A673 (cell line): ENCODE measurements at regions not wholly inside any gene's neighbourhood (a gene's known extent, or its start where the extent isn't known, plus 50 kb on each side); places are given as distances from the start of the nearest gene placed in this dataset.

Experiments
- BruUV-seq: library from RNA; stranded (reverse); fragments of 400-500 nt; replicated peaks from 2 replicates; lab custom pipeline; 2021; lab: Mats Ljungman, UMichigan
- CTCF ChIA-PET: fragments of 300-600 bp; sonication (Branson Sonifier 250); formaldehyde crosslinking; loops from one replicate; lab custom pipeline; 2022; ENCODE audit warnings: antibody characterized with exemption; lab: Charles Lee
- POLR2A ChIA-PET: fragments of 300-600 bp; sonication (Branson Sonifier 250); formaldehyde crosslinking; loops from one replicate; lab custom pipeline; 2022; ENCODE audit warnings: antibody characterized with exemption; ENCODE audit not compliant: low non-redundant PET; lab: Charles Lee
- DNase-seq: peaks from one replicate; pipeline ENCODE4 v3.0.0-alpha.2; 2015; ENCODE audit warnings: low spot score
- H3K27ac ChIP-seq: fragments of 200-600 bp; sonication (generic); 2 replicates; pipeline ENCODE4 v1.5.1; 2016; ENCODE audit warnings: mixed run types, low read depth, mild to moderate bottlenecking, mixed read lengths, antibody characterized with exemption, low read length; ENCODE audit not compliant: poor library complexity, severe bottlenecking
- H3K27me3 ChIP-seq: fragments of 200-600 bp; sonication (generic); replicated peaks from 2 replicates; pipeline ENCODE4 v1.6.1; 2017; ENCODE audit warnings: mixed run types, low read depth, mild to moderate bottlenecking, mixed read lengths, antibody characterized with exemption, low read length; ENCODE audit not compliant: insufficient read depth, poor library complexity
- H3K36me3 ChIP-seq: fragments of 200-600 bp; sonication (generic); 2 replicates; pipeline ENCODE4 v1.6.1; 2016; ENCODE audit warnings: mixed run types, mild to moderate bottlenecking, mixed read lengths, antibody characterized with exemption, low read length; ENCODE audit not compliant: insufficient read depth, poor library complexity, severe bottlenecking
- H3K4me1 ChIP-seq: fragments of 200-600 bp; sonication (generic); 2 replicates; pipeline ENCODE4 v1.6.1; 2017; ENCODE audit warnings: mixed run types, mild to moderate bottlenecking, mixed read lengths, antibody characterized with exemption, low read length; ENCODE audit not compliant: insufficient read depth, poor library complexity, severe bottlenecking
- H3K4me3 ChIP-seq: fragments of 200-600 bp; sonication (generic); 2 replicates; pipeline ENCODE4 v1.5.1; 2016; ENCODE audit warnings: low read depth, mixed run types, mild to moderate bottlenecking, mixed read lengths, low read length; ENCODE audit not compliant: poor library complexity, severe bottlenecking
- H3K9me3 ChIP-seq: fragments of 200-600 bp; sonication (generic); 2 replicates; pipeline ENCODE4 v1.6.1; 2016; ENCODE audit warnings: mixed run types, low read depth, mild to moderate bottlenecking, mixed read lengths, antibody characterized with exemption, low read length; ENCODE audit not compliant: poor library complexity, severe bottlenecking
- CTCF ChIP-seq: fragments of 300-800, 200-600 bp; sonication (generic); conservative IDR thresholded peaks from 2 replicates; pipeline ENCODE4 v1.5.1; 2017; ENCODE audit warnings: low read depth, mild to moderate bottlenecking, antibody characterized with exemption, low read length, moderate library complexity, mixed read lengths
- EZH2 ChIP-seq: fragments of 200-600 bp; sonication (generic); IDR thresholded peaks from 2 replicates; pipeline ENCODE4 v1.6.1; 2017; ENCODE audit warnings: borderline replicate concordance, low read depth, mild to moderate bottlenecking, mixed read lengths, antibody characterized with exemption, low read length; ENCODE audit not compliant: poor library complexity, severe bottlenecking
- intact Hi-C: fragments of 100-400 bp; cut with micrococcal nuclease; formaldehyde crosslinking; loops from one replicate; pipeline ENCODE4 v1.10.0; 2022; ENCODE audit not compliant: unreplicated experiment

GRCh38 chr3:65017359-65017758 is 329.6 kb upstream of the ADAMTS9 start:
- no peaks in the 10 kb centered on the region for H3K36me3 ChIP-seq
- no peaks in the 10 kb centered on the region for H3K4me1 ChIP-seq
- H3K4me3 ChIP-seq = no peak overlapping the region
- no peak for DNase-seq
- intact Hi-C loops = no loop called here
- H3K27me3 ChIP-seq = no peaks in the 10 kb centered on the region
- ChIA-PET CTCF (no interaction called here), POLR2A (no interaction called here)
- no peak overlapping the region for H3K27ac ChIP-seq
- no peak for TF ChIP-seq EZH2
- TF ChIP-seq CTCF = no peak
- H3K9me3 ChIP-seq = no peaks in the 10 kb centered on the region
- BruUV-seq = no TSS peak

GRCh38 chr3:65015711-65016110 is 327.9 kb upstream of the ADAMTS9 start:
- CTCF ChIA-PET = no interaction called here
- BruUV-seq = no TSS peak
- Histone ChIP-seq H3K4me3 (no peak overlapping the region), H3K4me1 (no peaks in the 10 kb centered on the region), H3K36me3 (no peaks in the 10 kb centered on the region), H3K27me3 (no peaks in the 10 kb centered on the region), H3K27ac (no peak overlapping the region), H3K9me3 (no peaks in the 10 kb centered on the region)
- intact Hi-C loops = no loop called here
- TF ChIP-seq EZH2 (no peak), CTCF (no peak)
- POLR2A ChIA-PET = no interaction called here
- DNase-seq = no peak

- no peak for DNase-seq
- intact Hi-C loops = no loop called here
- Histone ChIP-seq H3K36me3 (no peaks in the 10 kb centered on the region), H3K9me3 (no peaks in the 10 kb centered on the region), H3K4me1 (no peaks in the 10 kb centered on the region), H3K27ac (no peak overlapping the region), H3K27me3 (no peaks in the 10 kb centered on the region), H3K4me3 (no peak overlapping the region)
- TF ChIP-seq CTCF (no peak), EZH2 (no peak)
- CTCF ChIA-PET = no interaction called here
- POLR2A ChIA-PET = no interaction called here
- BruUV-seq = no TSS peak
Measured at GRCh38 chr3:65013053-65013452, 325.3 kb upstream of the ADAMTS9 start.
